PC-3 (cell line): ENCODE measurements at regions not wholly inside any gene's neighbourhood (a gene's known extent, or its start where the extent isn't known, plus 50 kb on each side); places are given as distances from the start of the nearest gene placed in this dataset.

Source experiments
- ATAC-seq: fragments of 200-7000 bp; cut with Tn5 transposase; 2 replicates; pipeline ENCODE4 v1.9.1; 2020; ENCODE audit warnings: mild to moderate bottlenecking, moderate library complexity
- BruUV-seq: library from RNA; stranded (reverse); fragments of 400-500 nt; replicated peaks from 2 replicates; lab custom pipeline; 2021; lab: Mats Ljungman, UMichigan
- CTCF ChIA-PET: fragments of 300-600 bp; sonication (Branson Sonifier 250); formaldehyde crosslinking; loops from one replicate; lab custom pipeline; 2022; ENCODE audit warnings: antibody characterized with exemption; lab: Charles Lee
- POLR2A ChIA-PET: fragments of 300-600 bp; sonication (Branson Sonifier 250); formaldehyde crosslinking; loops from one replicate; lab custom pipeline; 2022; ENCODE audit warnings: antibody characterized with exemption; ENCODE audit not compliant: unreplicated experiment; lab: Charles Lee
- DNase-seq: peaks from one replicate; pipeline ENCODE4 v3.0.0-alpha.2; 2015
- H2AFZ ChIP-seq: fragments of 300-600 bp; sonication (generic); 2 replicates; pipeline ENCODE4 v1.6.0; 2016; ENCODE audit warnings: antibody characterized with exemption, low read length
- H3F3A ChIP-seq: fragments of 300-600 bp; sonication (generic); one replicate; pipeline ENCODE4 v1.6.0; 2017; ENCODE audit warnings: antibody characterized with exemption, low read length, control low read depth, mild to moderate bottlenecking; ENCODE audit not compliant: unreplicated experiment
- H3K27ac ChIP-seq: fragments of 300-600 bp; sonication (generic); 2 replicates; pipeline ENCODE4 v1.5.1; 2016; ENCODE audit warnings: mild to moderate bottlenecking, low read length
- H3K27me3 ChIP-seq: fragments of 300-600 bp; sonication (generic); 2 replicates; pipeline ENCODE4 v1.6.1; 2016; ENCODE audit warnings: low read length, mixed read lengths
- H3K36me3 ChIP-seq: fragments of 300-600 bp; sonication (generic); 2 replicates; pipeline ENCODE4 v1.6.1; 2016; ENCODE audit warnings: low read depth, mixed run types, low read length, mixed read lengths
- H3K4me1 ChIP-seq: fragments of 300-600 bp; sonication (generic); 2 replicates; pipeline ENCODE4 v1.5.1; 2016; ENCODE audit warnings: low read length; ENCODE audit not compliant: insufficient read depth
- H3K4me2 ChIP-seq: fragments of 300-600 bp; sonication (generic); 2 replicates; pipeline ENCODE4 v1.6.0; 2016; ENCODE audit warnings: low read length
- H3K4me3 ChIP-seq: fragments of 300-600 bp; sonication (generic); 2 replicates; pipeline ENCODE4 v1.5.1; 2016; ENCODE audit warnings: mild to moderate bottlenecking, low read length, mixed read lengths
- H3K79me2 ChIP-seq: fragments of 300-600 bp; sonication (generic); 2 replicates; pipeline ENCODE4 v1.6.1; 2017; ENCODE audit warnings: low read length, mixed read lengths
- H3K9ac ChIP-seq: fragments of 300-600 bp; sonication (generic); 2 replicates; pipeline ENCODE4 v1.6.0; 2016; ENCODE audit warnings: mild to moderate bottlenecking, low read length
- H3K9me2 ChIP-seq: fragments of 300-600 bp; sonication (generic); replicated peaks from 2 replicates; pipeline ENCODE4 v1.6.1; 2016; ENCODE audit warnings: mixed run types, low read length, mixed read lengths
- H3K9me3 ChIP-seq: fragments of 300-600 bp; sonication (generic); 2 replicates; pipeline ENCODE4 v1.6.1; 2016; ENCODE audit warnings: low read length, mixed read lengths
- H4K20me1 ChIP-seq: fragments of 300-600 bp; sonication (generic); 2 replicates; pipeline ENCODE4 v1.6.1; 2016; ENCODE audit warnings: low read length, mixed read lengths
- EZH2 ChIP-seq: fragments of 300-600 bp; sonication (generic); IDR thresholded peaks from one replicate; pipeline ENCODE4 v1.6.1; 2017; ENCODE audit warnings: antibody characterized with exemption, mild to moderate bottlenecking, low read length; ENCODE audit not compliant: unreplicated experiment
- EZH2phosphoT487 ChIP-seq: fragments of 300-600 bp; sonication (generic); IDR thresholded peaks from 2 replicates; pipeline ENCODE4 v1.6.1; 2018; ENCODE audit warnings: mild to moderate bottlenecking, antibody characterized with exemption, low read length, borderline replicate concordance
- intact Hi-C: fragments of 100-400 bp; cut with micrococcal nuclease; formaldehyde crosslinking; loops from 2 replicates; pipeline ENCODE4 v1.9.0; 2023
- TF ChIP-seq, protein P1 (sequence below): fragments of 300-600 bp; sonication (generic); conservative IDR thresholded peaks from 2 replicates; pipeline ENCODE4 v1.5.1; 2017; ENCODE audit warnings: antibody characterized with exemption, low read depth, mild to moderate bottlenecking, low read length

DNA sequence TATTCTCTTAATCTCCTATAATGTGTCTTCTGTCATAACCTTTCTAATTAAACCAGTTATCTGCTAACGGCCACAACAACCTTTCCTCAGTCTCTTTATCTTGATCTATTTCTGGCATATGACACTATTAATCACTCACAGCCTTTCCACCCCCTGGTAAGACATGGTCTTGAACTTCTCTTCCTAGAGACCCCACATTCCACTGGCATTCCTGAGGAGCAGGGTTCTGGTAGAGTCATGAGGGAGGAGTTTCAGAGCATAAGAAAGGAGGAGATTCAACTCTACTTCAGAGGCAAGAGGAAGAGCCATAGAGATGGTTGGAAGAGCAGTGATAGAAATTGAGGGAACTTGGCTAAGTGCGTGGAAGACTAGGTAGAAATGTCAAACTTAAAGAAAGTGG, 325.6 kb downstream of the BLID start:
- TF ChIP-seq EZH2phosphoT487: no peak
- Histone ChIP-seq H3F3A (no peaks in the 10 kb centered on the region), H3K9ac (no peak overlapping the region), H3K9me3 (no peaks in the 10 kb centered on the region), H3K9me2 (peaks cover 3% of the 10 kb centered on the region; the same call in 1 of the 2 replicates), H3K27me3 (no peaks in the 10 kb centered on the region), H2AFZ (no peak overlapping the region), H3K4me3 (no peak overlapping the region), H3K4me1 (no peaks in the 10 kb centered on the region), H3K4me2 (no peak overlapping the region), H3K27ac (no peak overlapping the region), H3K79me2 (no peaks in the 10 kb centered on the region), H4K20me1 (no peaks in the 10 kb centered on the region), H3K36me3 (no peaks in the 10 kb centered on the region)
- ATAC-seq (no peak), DNase-seq (no peak)
- ChIA-PET POLR2A (no interaction called here), CTCF (interaction anchor here (0.6 kb wide), 1 partner anchor 441 kb away, joined by 5 read pairs; no protein-coding TSS in a partner anchor)
- BruUV-seq: no TSS peak
- intact Hi-C loops: no loop called here

DNA sequence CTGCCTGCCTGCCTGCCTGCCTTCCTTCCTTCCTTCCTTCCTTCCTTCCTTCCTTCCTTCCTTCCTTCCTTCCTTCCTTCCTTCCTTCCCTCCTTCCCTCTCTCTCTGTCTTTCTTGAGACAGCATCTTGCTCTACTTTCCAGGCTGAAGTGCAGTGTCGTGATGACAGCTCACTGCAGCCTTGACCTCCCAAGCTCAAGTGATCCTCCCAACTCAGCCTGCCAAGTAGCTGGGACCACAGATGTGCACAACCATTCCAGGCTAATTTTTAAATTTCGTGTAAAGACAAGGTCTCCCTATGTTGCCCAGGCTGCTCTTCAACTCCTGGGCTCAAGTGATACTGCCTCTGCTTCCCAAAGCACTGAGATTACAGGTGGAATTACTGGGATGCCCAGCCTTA, 328.2 kb upstream of the SORL1-AS1 start:
- H2AFZ ChIP-seq: no peak overlapping the region
- no peaks in the 10 kb centered on the region for H3K27me3 ChIP-seq
- no peaks in the 10 kb centered on the region for H3K9me3 ChIP-seq
- no peaks in the 10 kb centered on the region for H3K36me3 ChIP-seq
- intact Hi-C loops: no loop called here
- no TSS peak for BruUV-seq
- H3K9me2 ChIP-seq: no peaks in the 10 kb centered on the region
- ATAC-seq: no peak
- peaks cover 16% of the 10 kb centered on the region for H3K4me1 ChIP-seq
- H3K79me2 ChIP-seq: no peaks in the 10 kb centered on the region
- no peaks in the 10 kb centered on the region for H3F3A ChIP-seq
- no peak overlapping the region for H3K27ac ChIP-seq
- H3K4me3 ChIP-seq: no peak overlapping the region
- no peak overlapping the region for H3K4me2 ChIP-seq
- POLR2A ChIA-PET: no interaction called here
- no peak for TF ChIP-seq EZH2phosphoT487
- no peak for TF ChIP-seq EZH2
- TF ChIP-seq, protein P1, sequence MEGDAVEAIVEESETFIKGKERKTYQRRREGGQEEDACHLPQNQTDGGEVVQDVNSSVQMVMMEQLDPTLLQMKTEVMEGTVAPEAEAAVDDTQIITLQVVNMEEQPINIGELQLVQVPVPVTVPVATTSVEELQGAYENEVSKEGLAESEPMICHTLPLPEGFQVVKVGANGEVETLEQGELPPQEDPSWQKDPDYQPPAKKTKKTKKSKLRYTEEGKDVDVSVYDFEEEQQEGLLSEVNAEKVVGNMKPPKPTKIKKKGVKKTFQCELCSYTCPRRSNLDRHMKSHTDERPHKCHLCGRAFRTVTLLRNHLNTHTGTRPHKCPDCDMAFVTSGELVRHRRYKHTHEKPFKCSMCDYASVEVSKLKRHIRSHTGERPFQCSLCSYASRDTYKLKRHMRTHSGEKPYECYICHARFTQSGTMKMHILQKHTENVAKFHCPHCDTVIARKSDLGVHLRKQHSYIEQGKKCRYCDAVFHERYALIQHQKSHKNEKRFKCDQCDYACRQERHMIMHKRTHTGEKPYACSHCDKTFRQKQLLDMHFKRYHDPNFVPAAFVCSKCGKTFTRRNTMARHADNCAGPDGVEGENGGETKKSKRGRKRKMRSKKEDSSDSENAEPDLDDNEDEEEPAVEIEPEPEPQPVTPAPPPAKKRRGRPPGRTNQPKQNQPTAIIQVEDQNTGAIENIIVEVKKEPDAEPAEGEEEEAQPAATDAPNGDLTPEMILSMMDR: no peak
- no peak overlapping the region for H3K9ac ChIP-seq
- no peak for DNase-seq
- CTCF ChIA-PET: no interaction called here
- H4K20me1 ChIP-seq: no peaks in the 10 kb centered on the region

DNA sequence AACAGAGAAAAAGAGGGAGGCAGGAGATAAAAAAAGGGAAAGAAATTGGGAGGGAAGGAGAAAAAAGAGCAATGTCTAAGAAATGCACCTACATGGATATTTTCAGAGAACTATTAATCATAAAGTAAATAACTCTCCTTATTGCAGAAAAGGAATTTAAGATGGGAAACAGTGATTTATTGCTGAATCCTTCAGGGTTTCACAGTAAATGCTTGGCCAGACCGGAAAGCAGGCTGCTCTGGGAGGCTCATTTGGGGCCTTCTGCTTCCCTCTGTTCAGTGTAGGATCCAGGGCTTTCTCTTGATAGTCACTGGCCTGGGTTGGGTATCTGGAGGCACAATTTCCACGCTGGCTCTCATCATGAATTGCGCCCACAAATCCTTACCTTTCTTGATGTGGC, 324.3 kb upstream of the SORL1-AS1 start:
- H3K27me3 ChIP-seq: no peaks in the 10 kb centered on the region
- no peaks in the 10 kb centered on the region for H3K9me3 ChIP-seq
- H3K36me3 ChIP-seq: no peaks in the 10 kb centered on the region
- no peak overlapping the region for H3K9ac ChIP-seq
- BruUV-seq: no TSS peak
- CTCF ChIA-PET: no interaction called here
- peak overlapping the region; percentile 56 for H3K27ac ChIP-seq
- no peaks in the 10 kb centered on the region for H3K9me2 ChIP-seq
- TF ChIP-seq EZH2: no peak
- TF ChIP-seq, protein P1: no peak
- no peak for TF ChIP-seq EZH2phosphoT487
- H3K79me2 ChIP-seq: no peaks in the 10 kb centered on the region
- H4K20me1 ChIP-seq: no peaks in the 10 kb centered on the region
- H3F3A ChIP-seq: no peaks in the 10 kb centered on the region
- DNase-seq (peak; percentile 66), ATAC-seq (peak; percentile 95)
- H3K4me3 ChIP-seq: no peak overlapping the region
- POLR2A ChIA-PET: interaction anchor here (1.0 kb wide), 1 partner anchor 38 kb away, joined by 6 read pairs; no protein-coding TSS in a partner anchor
- intact Hi-C loops: no loop called here
- peak overlapping the region; percentile 56 for H3K4me2 ChIP-seq
- H2AFZ ChIP-seq: peak overlapping the region; percentile 50; the same call in 1 of the 2 replicates
- peaks cover 16% of the 10 kb centered on the region for H3K4me1 ChIP-seq
